Activated CD4-positive, alpha-beta T cell treated with anti-CD3 and anti-CD28 coated beads, Interleukin-2, Interleukin-4, amounts not matched to agents 100 ng/mL and 50 ng/mL, durations not matched to agents 16 hours and 8 hours (primary cell): ENCODE measurements at regions not wholly inside any gene's neighbourhood (a gene's known extent, or its start where the extent isn't known, plus 50 kb on each side); places are given as distances from the start of the nearest gene placed in this dataset.

Source experiments
- DNase-seq: peaks from one replicate; pipeline ENCODE4 v3.0.0-alpha.2; 2020; ENCODE audit warnings: low spot score

GRCh38 chr13:57918086-57918485 lies 286.5 kb downstream of the PCDH17 start:
- DNase-seq = no peak

- no peak for DNase-seq
These were observed 287.4 kb downstream of the PCDH17 start for GRCh38 chr13:57918913-57919312.

- DNase-seq = no peak
These were observed 293.7 kb downstream of the PCDH17 start for GRCh38 chr13:57925250-57925649.

DNA sequence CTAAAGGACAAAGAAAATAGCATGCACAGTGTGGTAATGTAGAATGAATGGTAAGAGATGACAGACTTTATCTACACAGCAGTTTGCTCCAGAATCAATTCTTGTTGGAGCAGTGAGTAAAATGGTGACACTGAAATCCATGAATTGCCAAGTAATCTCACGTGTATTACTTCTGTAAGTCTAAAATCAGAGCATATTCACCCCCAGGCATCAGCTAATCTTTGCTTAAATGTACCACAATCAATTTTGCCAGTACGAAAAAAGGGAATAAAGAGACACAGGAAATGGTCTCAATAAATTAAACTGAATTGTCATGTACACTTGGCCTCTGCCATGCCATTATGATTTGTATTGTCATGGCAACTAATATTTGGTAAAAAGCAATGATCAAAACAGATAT lies 294.2 kb downstream of the PCDH17 start:
- no peak for DNase-seq

DNA sequence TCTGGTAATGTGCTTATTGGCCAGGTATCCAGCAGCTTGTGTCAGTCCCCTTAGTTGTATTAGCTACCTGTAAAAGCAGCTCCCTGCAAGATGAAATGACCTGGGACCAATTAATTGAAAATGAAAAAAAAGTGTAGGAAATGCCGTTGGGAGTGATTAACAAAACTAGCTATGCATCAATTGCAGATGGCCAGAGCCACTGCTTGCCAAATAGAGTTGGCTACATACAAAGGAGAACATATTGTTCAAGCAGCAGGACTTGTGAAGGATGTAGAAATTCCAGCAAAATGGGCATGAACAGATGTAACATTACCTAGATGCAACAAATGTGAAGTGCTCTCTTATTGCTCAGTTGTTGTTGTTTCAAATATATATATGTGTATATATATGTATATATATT lies 300.5 kb downstream of the PCDH17 start:
- DNase-seq = no peak

DNA sequence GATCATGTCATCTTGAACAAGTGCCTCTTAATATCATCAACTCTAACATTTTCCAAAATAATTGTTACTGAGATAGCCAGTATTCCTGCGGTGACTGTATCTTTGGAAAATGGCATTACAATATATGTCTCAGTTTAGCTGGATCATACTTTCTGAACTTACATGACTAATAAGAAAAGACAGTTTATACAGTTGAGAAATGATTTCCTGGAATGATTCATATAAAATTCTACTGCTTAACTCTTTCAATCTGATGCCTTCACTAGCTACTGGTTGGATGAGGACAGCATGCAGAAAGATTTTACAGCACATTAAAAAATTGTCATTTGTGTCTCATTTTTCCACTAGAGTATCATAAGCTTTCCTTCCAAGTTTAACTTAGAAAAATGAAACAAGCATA lies 302.1 kb downstream of the PCDH17 start:
- DNase-seq = no peak

DNA sequence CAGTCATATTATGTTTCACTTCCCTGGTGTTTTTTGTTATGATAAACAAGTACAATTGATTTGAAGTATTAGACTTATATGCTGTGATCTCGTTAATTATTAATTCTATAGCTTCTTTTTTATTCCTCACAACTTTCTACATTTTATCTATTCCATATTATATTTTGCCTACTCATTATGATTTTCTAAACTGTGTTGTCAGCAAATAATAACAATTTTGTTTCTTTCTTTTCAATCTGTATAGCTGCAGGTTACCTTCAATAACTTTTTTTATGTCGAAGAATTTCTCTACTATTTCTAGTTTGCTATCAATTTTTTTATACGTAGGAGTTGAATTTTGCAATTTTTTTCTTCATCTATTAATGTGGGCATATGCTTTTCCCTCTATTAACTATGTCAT lies 304.4 kb downstream of the PCDH17 start:
- no peak for DNase-seq

DNA sequence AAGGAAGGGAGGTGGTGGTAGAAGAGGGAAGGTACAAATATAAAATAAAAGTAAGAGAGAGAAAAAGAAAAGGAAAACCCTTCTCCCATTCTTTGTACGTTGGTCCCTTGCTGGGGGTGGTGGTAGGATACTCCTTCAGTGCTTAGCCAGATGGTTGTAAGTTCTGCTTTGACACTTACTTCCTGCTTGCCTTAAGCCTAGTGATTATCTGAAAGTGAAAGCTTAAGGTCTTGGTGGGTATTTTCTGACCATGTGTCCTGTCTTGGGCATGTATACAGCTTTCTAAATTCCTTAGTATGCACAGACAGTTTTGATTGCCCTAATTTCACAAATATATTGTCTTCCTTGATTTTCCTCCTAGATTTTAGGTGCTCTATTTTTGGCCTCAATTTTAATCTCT lies 314.8 kb downstream of the PCDH17 start:
- DNase-seq = no peak

GRCh38 chr13:57948884-57949283 lies 317.3 kb downstream of the PCDH17 start:
- no peak for DNase-seq

- no peak for DNase-seq
These were observed 338.4 kb downstream of the PCDH17 start for GRCh38 chr13:57969951-57970350.

DNA sequence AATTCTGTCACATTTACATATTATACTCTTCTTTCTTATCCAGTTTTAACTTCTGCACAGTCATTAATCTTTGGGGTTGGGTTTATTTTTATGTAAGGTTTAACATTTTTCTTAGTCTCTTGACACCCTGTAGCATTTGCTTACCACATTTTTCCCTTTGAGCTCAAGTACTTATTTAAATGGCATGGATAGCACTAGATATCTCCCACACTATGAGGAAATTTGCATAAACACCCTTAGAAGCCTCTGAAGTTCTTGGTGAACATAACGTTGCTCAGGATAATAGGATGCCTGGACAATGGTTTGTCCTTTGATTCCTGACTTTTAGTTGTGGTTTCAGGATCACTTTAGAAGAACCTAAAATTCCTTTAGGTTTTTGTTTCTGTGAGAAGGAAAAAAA lies 338.9 kb downstream of the PCDH17 start:
- no peak for DNase-seq

GRCh38 chr13:57982782-57983181 lies 351.2 kb downstream of the PCDH17 start:
- no peak for DNase-seq

DNA sequence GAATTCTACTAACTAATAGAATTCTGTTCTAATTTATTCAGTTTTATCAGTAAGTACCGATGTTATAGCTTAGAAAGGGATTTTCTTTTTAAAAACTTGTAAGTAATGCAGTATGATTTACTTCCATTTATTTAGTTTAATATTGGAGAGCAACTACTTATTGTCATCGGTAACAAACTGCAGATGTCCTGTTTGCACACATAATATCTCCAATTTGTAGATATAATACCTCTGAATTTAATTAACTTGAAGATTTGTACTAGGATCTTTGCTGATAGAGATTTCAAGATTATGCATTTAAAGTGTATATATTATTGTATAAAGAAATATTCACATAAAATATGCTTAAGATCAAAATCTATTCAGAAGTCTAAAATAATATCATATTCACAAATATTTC lies 356.7 kb downstream of the PCDH17 start:
- DNase-seq = no peak

- no peak for DNase-seq
These were observed 359.5 kb downstream of the PCDH17 start for GRCh38 chr13:57991041-57991440.

DNA sequence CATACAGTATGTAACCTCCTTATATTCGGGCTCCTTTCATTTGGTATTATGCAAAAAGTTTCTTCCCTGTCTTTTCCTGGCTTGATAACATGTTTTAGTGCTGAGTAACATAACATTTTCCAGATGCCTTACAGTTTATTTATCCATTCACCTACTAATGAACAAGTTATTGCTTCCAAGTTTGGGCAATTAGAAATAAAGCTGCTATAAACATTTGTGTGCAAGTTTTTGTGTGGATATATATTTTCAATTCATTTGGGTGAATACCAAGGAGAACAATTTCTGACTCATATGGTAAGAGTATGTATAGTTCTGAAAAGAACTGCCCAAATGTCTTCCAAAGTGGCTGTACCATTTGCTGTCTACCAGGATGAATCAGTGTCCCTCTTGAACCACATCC lies 360.9 kb downstream of the PCDH17 start:
- DNase-seq = no peak

GRCh38 chr13:57996717-57997116 lies 365.2 kb downstream of the PCDH17 start:
- DNase-seq = no peak

- DNase-seq = no peak
These were observed 373.2 kb downstream of the PCDH17 start for GRCh38 chr13:58004751-58005150.

- no peak for DNase-seq
These were observed 386.5 kb downstream of the PCDH17 start for GRCh38 chr13:58018020-58018419.

DNA sequence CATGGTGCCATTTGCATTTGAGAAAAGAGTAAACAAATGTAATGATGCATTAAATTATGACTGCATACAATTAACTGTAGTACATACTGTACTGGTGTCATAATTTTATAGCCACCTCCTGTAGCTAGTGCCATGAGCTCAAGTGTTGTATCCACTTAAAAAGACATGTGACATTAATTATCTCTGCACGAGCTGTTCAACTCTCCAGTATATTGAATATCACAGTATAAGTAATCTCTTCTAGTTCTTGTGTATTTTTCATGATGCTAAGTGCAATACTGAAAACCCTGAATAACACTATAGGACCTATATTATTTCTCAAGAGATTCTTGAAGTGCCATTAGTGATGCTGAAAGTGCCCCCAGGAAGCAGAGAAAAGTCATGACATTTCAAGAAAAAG lies 387.3 kb downstream of the PCDH17 start:
- no peak for DNase-seq

- DNase-seq = no peak
These were observed 392.6 kb downstream of the PCDH17 start for GRCh38 chr13:58024103-58024502.

GRCh38 chr13:58025821-58026220 lies 394.3 kb downstream of the PCDH17 start:
- DNase-seq = no peak

DNA sequence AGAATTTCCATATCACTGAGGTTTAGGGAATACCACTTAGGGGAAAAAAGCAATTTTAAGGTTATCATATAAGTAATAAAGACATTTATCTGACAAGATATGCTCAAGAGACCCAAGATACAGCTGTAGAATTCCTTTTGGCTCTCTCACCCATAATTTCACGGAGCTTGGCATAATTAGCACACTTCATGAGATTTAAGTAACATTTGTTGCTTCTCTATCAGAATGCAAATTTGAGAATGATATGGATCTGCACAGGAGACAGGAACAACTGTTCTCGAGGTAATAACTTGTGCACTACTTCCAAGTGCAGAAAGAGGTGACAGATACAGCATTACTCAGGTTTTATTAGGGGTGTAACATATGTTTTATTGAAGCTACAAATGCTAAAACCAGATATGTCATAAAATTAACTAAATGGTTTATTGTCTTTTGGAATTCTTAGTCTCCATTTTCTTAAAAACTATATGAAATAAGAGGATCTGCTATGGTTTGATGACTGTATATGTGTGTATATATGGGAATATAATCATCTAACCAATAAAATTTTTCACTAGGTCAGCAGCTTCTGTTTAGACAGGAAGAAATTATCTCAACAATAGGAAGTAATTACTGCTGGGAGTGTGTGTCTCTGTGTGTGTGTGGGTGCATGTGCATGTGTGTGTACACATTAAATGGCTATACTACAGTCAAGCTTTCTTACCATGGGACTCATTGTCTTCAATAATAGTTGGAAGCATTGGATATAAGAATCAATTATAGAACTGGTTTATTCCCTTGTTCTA lies 401.3 kb downstream of the PCDH17 start:
- no peak for DNase-seq

DNA sequence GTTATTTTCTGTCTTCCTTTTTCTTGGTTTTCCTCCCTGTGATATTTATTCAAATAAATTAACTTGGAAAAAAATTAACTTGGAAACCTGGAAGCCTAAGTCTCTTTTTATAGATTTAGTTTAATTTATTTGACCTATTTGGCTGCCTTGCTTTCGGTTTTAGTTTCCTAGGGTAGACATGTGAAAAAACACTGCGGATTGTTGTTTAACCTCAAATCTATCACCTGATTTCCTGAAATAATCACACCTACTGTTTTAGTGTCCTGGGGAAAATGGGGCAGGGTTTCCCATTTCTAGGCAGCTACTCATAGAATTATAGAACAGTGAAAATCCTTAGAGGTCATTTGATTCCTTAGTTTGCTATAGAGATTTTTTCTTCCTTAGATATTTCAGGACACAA lies 412.4 kb downstream of the PCDH17 start:
- no peak for DNase-seq

- DNase-seq = no peak
These were observed 417.1 kb downstream of the PCDH17 start for GRCh38 chr13:58048670-58049069.
